ENCODE measurements at regions not wholly inside any gene's neighbourhood (a gene's known extent, or its start where the extent isn't known, plus 50 kb on each side); places are given as distances from the start of the nearest gene placed in this dataset.

GRCh38 chr4:170662250-170662649, 572.5 kb upstream of the AADAT start:
- in situ Hi-C loops (cut with MboI; ENCODE audit: low pct_unique_long_range_greater_than_20kb, low sequenced_read_pairs, unreplicated experiment), result no loop called here
- TF ChIP-seq CTCF (IDR thresholded peaks at IDR 0.05; ENCODE audit: extremely low read depth, insufficient read depth, missing control alignments), result no peak
- no peak for DNase-seq (ENCODE audit: low spot score)

GRCh38 chr4:170657761-170658160, 568.0 kb upstream of the AADAT start:
- in situ Hi-C loops (cut with MboI; ENCODE audit: low pct_unique_long_range_greater_than_20kb, low sequenced_read_pairs, unreplicated experiment), result no loop called here
- TF ChIP-seq CTCF (IDR thresholded peaks at IDR 0.05; ENCODE audit: extremely low read depth, insufficient read depth, missing control alignments), result no peak
- no peak for DNase-seq (ENCODE audit: low spot score)

- no peak for TF ChIP-seq CTCF (IDR thresholded peaks at IDR 0.05; ENCODE audit: extremely low read depth, insufficient read depth, missing control alignments)
- in situ Hi-C loops (cut with MboI; ENCODE audit: low pct_unique_long_range_greater_than_20kb, low sequenced_read_pairs, unreplicated experiment), result no loop called here
- DNase-seq (ENCODE audit: low spot score), result no peak
Measured at GRCh38 chr4:170656506-170656905, 566.8 kb upstream of the AADAT start.

- no peak for DNase-seq (ENCODE audit: low spot score)
- in situ Hi-C loops (cut with MboI; ENCODE audit: low pct_unique_long_range_greater_than_20kb, low sequenced_read_pairs, unreplicated experiment), result no loop called here
- TF ChIP-seq CTCF (IDR thresholded peaks at IDR 0.05; ENCODE audit: extremely low read depth, insufficient read depth, missing control alignments), result no peak
Measured at GRCh38 chr4:170652571-170652970, 562.8 kb upstream of the AADAT start.

GRCh38 chr4:170651786-170652185, 562.0 kb upstream of the AADAT start:
- in situ Hi-C loops (cut with MboI; ENCODE audit: low pct_unique_long_range_greater_than_20kb, low sequenced_read_pairs, unreplicated experiment), result no loop called here

GRCh38 chr4:170627418-170627817, 537.7 kb upstream of the AADAT start:
- DNase-seq (ENCODE audit: low spot score), result no peak
- in situ Hi-C loops (cut with MboI; ENCODE audit: low pct_unique_long_range_greater_than_20kb, low sequenced_read_pairs, unreplicated experiment), result no loop called here
- no peak for TF ChIP-seq CTCF (IDR thresholded peaks at IDR 0.05; ENCODE audit: extremely low read depth, insufficient read depth, missing control alignments)

More at GRCh38 chr4:170651786-170652185, 562.0 kb upstream of the AADAT start:
- DNase-seq (ENCODE audit: low spot score), result no peak
- no peak for TF ChIP-seq CTCF (IDR thresholded peaks at IDR 0.05; ENCODE audit: extremely low read depth, insufficient read depth, missing control alignments)

GRCh38 chr4:170623899-170624298, 534.1 kb upstream of the AADAT start:
- no peak for TF ChIP-seq CTCF (IDR thresholded peaks at IDR 0.05; ENCODE audit: extremely low read depth, insufficient read depth, missing control alignments)
- DNase-seq (ENCODE audit: low spot score), result no peak
- in situ Hi-C loops (cut with MboI; ENCODE audit: low pct_unique_long_range_greater_than_20kb, low sequenced_read_pairs, unreplicated experiment), result no loop called here

Measured in GM13977 (cell line).